ENCODE measurements at regions not wholly inside any gene's neighbourhood (a gene's known extent, or its start where the extent isn't known, plus 50 kb on each side); places are given as distances from the start of the nearest gene placed in this dataset.
A peak's percentile ranks its signal among the peaks of the same experiment; 100 is the strongest.

DNA sequence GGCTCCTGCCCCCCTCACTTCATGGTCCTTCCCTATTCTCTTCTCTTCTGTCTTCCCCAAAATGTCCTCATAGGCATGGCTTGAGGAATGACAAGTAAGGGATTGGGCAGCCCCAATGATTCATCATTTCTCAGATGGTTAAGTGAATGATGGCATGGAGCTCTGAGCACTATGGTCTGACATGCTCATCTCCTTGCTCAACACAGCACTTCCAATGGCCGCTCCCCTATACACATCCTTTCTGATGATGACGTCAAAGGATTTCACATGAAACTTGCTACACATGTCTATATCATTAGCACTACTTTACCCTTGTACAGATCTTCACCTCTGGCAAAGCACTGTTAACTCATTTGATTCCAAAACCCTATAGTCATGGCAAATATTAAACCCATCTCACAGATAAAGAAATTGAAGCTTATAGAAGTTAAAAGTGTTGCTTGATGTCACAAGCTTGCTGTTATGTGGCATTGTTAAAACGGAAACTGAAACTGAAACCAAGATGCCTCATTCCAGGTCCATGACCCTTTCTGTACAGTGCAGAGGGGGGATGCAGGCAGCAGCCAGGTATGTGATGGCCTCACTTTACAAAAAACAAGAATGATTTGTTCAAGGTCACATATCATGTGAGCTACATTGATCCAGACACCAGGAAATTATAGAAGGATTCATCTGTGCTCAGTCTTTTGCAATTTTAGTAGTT lies 90.0 kb upstream of the PLXNA4 start:
- ChIA-PET CTCF (no interaction called here), POLR2A (ENCODE audit: unreplicated experiment) (no interaction called here)
- Histone ChIP-seq H3K9me2 (ENCODE audit: insufficient read depth) (no peaks in the 10 kb centered on the region), H3K9me3 (ENCODE audit: insufficient read depth, low read depth) (0 out of 2 replicates have a peak, but pooled peaks cover 4% of the 10 kb centered on the region), H2AFZ (no peak overlapping the region), H3K27ac (no peak overlapping the region), H3K27me3 (ENCODE audit: insufficient read depth, low read depth) (peaks cover 17% of the 10 kb centered on the region; the same call in 1 of the 2 replicates), H3K4me2 (peak overlapping the region; percentile 21), H3K79me2 (ENCODE audit: low read depth) (no peaks in the 10 kb centered on the region), H3K4me1 (replicated peaks; ENCODE audit: insufficient read depth) (no peaks in the 10 kb centered on the region), H3K36me3 (ENCODE audit: low read depth) (no peaks in the 10 kb centered on the region), H4K20me1 (ENCODE audit: insufficient read depth) (no peaks in the 10 kb centered on the region), H3K4me3 (no peak overlapping the region), H3F3A (ENCODE audit: insufficient read depth, low read depth) (no peaks in the 10 kb centered on the region)
- peak in 1 of 2 experiments; percentile 20 for DNase-seq
- intact Hi-C loops (cut with micrococcal nuclease; ENCODE audit: unreplicated experiment) = no loop called here
- no TSS peak for BruUV-seq (replicated peaks)
- no peak for TF ChIP-seq EZH2 (IDR thresholded peaks at IDR 0.05; ENCODE audit: low read depth)
- TF ChIP-seq, protein P1, sequence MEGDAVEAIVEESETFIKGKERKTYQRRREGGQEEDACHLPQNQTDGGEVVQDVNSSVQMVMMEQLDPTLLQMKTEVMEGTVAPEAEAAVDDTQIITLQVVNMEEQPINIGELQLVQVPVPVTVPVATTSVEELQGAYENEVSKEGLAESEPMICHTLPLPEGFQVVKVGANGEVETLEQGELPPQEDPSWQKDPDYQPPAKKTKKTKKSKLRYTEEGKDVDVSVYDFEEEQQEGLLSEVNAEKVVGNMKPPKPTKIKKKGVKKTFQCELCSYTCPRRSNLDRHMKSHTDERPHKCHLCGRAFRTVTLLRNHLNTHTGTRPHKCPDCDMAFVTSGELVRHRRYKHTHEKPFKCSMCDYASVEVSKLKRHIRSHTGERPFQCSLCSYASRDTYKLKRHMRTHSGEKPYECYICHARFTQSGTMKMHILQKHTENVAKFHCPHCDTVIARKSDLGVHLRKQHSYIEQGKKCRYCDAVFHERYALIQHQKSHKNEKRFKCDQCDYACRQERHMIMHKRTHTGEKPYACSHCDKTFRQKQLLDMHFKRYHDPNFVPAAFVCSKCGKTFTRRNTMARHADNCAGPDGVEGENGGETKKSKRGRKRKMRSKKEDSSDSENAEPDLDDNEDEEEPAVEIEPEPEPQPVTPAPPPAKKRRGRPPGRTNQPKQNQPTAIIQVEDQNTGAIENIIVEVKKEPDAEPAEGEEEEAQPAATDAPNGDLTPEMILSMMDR (conservative IDR thresholded peaks at IDR 0.05) = no peak

GRCh38 chr7:132656846-132657776 lies 80.8 kb upstream of the PLXNA4 start:
- Histone ChIP-seq H3K9me2 (ENCODE audit: insufficient read depth) (no peaks in the 10 kb centered on the region), H3K27me3 (ENCODE audit: insufficient read depth, low read depth) (peaks cover 15% of the 10 kb centered on the region), H3F3A (ENCODE audit: insufficient read depth, low read depth) (no peaks in the 10 kb centered on the region), H3K4me1 (replicated peaks; ENCODE audit: insufficient read depth) (no peaks in the 10 kb centered on the region), H3K36me3 (ENCODE audit: low read depth) (no peaks in the 10 kb centered on the region), H3K79me2 (ENCODE audit: low read depth) (no peaks in the 10 kb centered on the region), H2AFZ (no peak overlapping the region), H3K27ac (no peak overlapping the region), H3K4me3 (no peak overlapping the region), H3K4me2 (no peak overlapping the region), H3K9me3 (ENCODE audit: insufficient read depth, low read depth) (no peaks in the 10 kb centered on the region), H4K20me1 (ENCODE audit: insufficient read depth) (no peaks in the 10 kb centered on the region)
- no TSS peak for BruUV-seq (replicated peaks)
- TF ChIP-seq, protein P1 (conservative IDR thresholded peaks at IDR 0.05) = peak; percentile 68
- TF ChIP-seq EZH2 (IDR thresholded peaks at IDR 0.05; ENCODE audit: low read depth) = no peak
- ChIA-PET CTCF (no interaction called here), POLR2A (ENCODE audit: unreplicated experiment) (no interaction called here)
- DNase-seq = no peak
- intact Hi-C loops (cut with micrococcal nuclease; ENCODE audit: unreplicated experiment) = no loop called here

DNA sequence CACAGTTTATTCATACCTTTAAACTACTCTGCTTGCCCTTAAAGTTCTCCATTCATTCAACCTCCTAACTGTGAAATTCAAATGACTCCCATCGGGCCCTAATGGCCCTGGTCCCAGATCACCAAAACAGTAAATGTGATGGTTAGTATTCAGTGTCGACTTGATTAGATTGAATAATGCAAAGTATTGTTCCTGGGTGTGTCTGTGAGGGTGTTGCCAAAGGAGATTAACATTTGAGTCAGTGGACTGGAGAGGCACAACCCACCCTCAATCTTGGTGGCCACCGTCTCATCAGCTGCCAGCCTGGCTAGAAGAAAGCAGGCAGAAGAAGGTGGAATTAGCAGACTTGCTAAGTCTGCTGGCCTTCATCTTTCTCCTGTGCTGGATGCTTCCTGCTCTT lies 80.1 kb upstream of the PLXNA4 start:
- H3K79me2 ChIP-seq (ENCODE audit: low read depth) = no peaks in the 10 kb centered on the region
- ChIA-PET CTCF (no interaction called here), POLR2A (ENCODE audit: unreplicated experiment) (no interaction called here)
- no peak overlapping the region for H3K4me2 ChIP-seq
- H3K9me3 ChIP-seq (ENCODE audit: insufficient read depth, low read depth) = no peaks in the 10 kb centered on the region
- no peaks in the 10 kb centered on the region for H4K20me1 ChIP-seq (ENCODE audit: insufficient read depth)
- intact Hi-C loops (cut with micrococcal nuclease; ENCODE audit: unreplicated experiment) = no loop called here
- no peak overlapping the region for H3K27ac ChIP-seq
- no peak for DNase-seq
- TF ChIP-seq, protein P1 (conservative IDR thresholded peaks at IDR 0.05) = no peak
- H3K4me1 ChIP-seq (replicated peaks; ENCODE audit: insufficient read depth) = no peaks in the 10 kb centered on the region
- H3K9me2 ChIP-seq (ENCODE audit: insufficient read depth) = no peaks in the 10 kb centered on the region
- H3K36me3 ChIP-seq (ENCODE audit: low read depth) = no peaks in the 10 kb centered on the region
- peaks cover 15% of the 10 kb centered on the region for H3K27me3 ChIP-seq (ENCODE audit: insufficient read depth, low read depth)
- H3K4me3 ChIP-seq = no peak overlapping the region
- no TSS peak for BruUV-seq (replicated peaks)
- no peak overlapping the region for H2AFZ ChIP-seq
- H3F3A ChIP-seq (ENCODE audit: insufficient read depth, low read depth) = no peaks in the 10 kb centered on the region

Data from PC-9 (cell line).